Stimulated activated naive CD4-positive, alpha-beta T cell (primary cell): ENCODE measurements at regions not wholly inside any gene's neighbourhood (a gene's known extent, or its start where the extent isn't known, plus 50 kb on each side); places are given as distances from the start of the nearest gene placed in this dataset.
"Not testable (repeated sequence)": the region's sequence is repeated elsewhere in the genome, so short reads cannot be mapped to it uniquely, and the experiment has no call there.

ENCODE experiments used
- DNase-seq, 6 experiments: peaks; one replicate each; lab custom pipeline; 2025; lab: John Stamatoyannopoulos, UW

DNA sequence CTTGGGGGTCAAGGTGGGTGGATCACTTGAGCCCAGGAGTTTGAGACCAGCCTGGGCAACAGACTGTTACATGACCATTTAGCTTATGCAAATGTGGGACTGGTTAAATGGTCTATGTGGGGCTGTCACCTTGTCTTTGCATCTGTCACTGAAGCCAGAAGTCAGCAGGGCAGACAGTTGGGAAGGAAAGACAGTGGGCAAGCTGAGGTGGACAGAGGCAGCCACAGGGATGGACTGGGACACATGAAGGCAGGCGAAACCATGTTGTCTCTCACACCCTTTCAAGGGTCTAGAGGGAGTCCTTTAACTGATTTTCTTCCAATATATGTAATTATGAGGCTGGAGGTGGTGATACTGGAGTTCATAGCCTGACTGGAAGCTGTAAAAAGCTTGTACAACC lies 426.4 kb downstream of the TMEM121 start:
- no peak for DNase-seq

DNA sequence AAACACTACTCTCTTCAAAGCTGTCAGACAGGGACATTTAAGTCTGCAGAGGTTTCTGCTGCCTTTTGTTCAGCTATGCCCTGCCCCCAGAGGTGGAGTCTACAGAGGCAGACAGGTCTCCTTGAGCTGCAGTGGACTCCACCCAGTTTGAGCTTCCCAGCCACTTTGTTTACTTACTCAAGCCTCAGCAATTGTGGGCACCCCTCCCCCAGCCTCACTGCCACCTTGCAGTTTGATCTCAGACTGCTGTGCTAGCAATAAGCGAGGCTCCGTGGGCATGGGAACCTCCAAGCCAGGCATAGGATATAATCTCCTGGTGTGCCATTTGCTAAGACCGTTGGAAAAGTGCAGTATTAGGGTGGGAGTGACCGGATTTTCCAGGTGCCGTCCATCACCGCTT lies 435.2 kb downstream of the TMEM121 start:
- DNase-seq = peak in 1 of 6 experiments; percentile 4

DNA sequence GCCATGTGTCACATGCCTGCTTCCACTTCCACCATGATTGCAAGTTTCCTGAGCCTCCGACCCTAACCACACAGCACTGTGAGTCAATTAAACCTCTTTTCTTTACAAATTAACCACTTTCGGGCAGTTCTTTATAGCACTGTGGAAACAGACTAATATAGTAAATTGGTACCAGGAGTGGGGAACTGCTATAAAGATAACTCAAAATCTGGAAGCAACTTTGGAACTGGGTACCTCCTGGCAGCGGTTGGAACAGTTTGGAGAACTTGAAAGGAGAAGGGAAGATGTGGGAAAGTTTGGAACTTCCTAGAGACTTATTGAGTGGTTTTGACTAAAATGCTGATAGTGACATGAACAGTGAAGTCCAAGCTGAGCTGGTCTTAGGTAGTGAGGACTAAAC lies 436.1 kb downstream of the TMEM121 start:
- no peak for DNase-seq

DNA sequence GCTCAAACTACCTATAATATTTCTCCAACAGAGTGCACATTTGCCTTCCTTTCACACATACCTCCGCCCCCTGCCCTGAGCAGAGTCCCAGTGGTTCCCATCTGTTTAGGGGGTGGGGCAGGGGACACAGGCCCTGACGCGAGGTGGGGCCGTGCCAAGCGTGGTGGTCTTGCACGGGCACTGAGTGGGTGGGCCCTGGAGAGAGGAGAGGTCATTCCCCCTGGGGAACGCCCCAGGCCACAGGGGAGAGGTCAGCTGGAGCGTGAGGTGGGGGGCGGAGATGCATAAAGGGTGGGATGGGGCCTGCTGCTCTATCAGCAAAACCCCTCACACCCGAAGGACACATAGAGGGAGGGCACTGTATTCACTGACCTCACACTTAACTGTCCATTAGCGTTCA lies 441.9 kb downstream of the TMEM121 start:
- DNase-seq = no peak

DNA sequence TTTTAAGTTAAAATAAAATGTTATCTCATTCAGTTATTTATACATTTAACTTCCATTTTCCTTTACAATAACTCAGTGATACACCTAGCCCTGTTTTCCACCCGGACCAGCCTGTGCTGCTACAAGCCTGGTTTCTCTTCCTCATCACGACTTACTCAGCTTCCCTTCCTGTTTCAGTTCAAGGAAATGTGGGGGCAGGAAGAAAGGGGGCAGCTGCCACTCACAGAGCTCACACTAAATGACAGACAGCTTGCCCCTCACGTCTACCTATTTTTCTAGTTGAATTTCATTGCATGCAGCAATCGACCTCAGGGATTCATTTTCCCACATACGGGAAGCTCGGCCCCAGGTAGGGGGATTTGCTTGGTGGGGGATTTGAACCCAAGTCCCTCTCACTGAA lies 442.6 kb downstream of the TMEM121 start:
- DNase-seq = not testable (repeated sequence)

DNA sequence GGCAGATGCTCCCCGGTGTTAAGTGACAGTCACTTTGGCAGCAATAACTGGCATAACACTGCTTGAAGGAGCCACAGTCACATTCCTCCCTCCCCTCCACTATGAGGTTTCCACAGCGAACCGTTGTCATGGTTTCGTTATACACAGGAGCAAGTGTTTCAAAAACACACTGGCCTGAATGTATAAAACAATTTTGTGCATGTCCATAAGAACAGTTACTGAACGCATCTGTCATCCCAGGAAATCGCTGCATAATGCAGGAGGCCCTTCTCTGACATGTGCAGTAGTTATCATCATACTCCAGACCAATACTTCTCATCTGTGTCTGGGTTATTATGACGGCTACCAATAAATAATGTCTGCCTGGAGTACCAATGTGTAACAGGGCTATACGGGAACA lies 444.4 kb downstream of the TMEM121 start:
- not testable (repeated sequence) for DNase-seq

DNA sequence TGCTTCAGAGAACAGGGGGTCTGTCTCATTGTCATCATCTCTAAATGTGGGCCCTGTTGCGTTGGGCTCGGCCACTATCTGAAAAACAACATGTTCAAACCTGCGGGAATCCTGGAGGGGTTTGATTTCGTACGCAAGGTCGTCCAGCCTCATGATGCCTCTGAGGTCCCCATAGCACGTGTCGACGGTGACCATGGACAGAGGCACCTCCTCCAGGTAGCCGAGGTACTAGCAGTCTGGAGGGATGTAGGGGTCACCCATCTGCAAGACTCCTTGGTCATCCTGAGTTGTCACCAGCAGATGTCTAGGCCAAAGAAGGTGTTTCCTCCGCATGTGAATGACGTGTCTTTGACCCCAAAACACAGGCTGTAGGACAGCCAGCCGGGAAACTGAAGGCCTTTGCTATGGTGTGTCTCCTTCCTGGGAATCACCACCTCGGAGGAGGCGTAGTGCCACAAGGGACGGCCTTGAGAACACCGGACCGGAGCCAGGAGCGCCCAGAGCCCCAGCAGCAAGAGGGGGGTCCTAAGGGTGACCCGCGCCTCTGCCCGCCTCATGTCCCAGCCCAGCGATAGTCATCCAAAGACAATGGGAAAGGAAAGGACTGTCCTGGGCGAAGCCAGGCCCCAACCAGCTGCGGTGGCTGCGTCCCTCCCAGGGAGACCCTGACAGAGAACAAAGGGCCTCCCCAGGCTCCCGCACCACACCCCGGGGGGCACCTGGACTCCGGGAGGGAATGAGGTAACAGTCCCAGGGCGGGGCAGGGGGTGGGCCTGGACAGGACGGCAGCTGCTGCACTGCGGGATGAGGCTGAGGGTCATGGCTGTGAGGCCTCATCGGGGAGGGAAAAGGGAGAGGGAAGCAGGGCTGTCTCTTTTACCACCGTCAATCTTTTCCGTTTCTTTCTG lies 445.5 kb downstream of the TMEM121 start:
- DNase-seq = no peak

DNA sequence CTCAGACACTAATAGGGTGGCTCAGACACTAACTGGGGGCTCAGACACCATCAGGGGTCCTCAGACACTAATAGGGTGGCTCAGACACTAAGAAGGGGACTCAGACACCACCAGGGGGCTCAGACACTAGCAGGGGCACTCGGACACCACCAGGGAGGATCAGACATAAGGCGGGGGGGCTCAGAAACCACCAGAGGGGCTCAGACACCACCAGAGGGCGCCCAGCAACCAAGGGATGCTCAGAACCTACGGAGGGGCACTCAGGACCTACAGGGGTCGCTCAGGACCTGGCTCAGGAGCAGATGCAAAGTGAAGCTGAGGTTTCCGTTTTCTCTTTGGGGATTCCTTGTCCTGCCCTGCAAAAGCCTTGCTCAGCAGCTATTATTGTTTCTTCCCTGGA lies 448.5 kb downstream of the TMEM121 start:
- DNase-seq = peak in 5 of 6 experiments; percentile 34 to 71 (median 64)

DNA sequence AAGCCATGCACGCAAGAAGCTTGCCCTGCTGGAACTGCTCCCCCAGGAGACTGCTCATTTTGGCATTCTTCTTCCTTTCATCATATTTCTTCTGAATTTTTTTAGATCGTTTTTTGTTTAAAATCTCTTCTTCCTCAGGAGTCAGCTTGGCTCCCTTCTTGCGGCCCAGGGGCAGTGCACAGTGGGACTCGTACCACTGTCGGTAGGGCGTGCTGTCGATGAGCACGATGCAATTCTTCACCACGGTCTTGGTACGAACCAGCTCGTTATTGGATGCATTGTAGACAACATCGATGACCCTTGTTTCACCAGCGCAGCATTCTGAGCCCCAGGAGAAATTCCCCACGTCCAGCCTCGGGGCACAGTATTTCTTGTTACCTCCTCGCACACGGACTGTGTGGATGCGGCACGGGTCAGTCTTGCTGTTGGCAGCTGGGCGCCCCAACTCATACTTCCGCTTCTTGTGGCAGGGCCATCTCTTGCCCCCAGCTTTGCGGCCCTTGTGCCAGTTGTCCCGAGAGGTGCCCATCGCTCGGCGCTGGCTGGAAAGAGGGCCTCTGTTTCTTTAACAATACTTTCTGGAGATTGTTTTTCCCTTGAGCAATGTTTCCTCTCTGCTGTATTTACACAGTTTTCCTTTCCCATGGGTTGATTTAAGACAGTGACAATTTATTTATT lies 452.4 kb downstream of the TMEM121 start:
- DNase-seq = no peak

DNA sequence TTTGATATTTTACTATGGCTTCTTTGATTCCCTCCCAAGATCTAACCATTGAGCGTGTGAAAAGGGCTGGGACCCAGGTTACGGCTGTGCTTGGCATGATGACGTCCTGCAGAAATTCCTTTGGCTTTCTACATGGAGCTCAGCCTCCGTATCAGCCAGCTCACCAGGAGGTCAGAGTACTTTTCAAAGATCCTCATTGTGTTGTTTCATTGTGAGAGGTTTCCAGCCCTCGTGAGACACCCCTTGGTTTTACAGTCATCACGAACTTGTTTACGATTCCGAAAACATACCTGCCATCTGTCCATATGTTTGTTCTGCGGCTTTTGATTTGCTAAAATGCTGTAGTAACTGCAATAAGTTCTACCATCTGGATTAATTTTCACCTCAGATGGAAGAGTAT lies 453.1 kb downstream of the TMEM121 start:
- no peak for DNase-seq

DNA sequence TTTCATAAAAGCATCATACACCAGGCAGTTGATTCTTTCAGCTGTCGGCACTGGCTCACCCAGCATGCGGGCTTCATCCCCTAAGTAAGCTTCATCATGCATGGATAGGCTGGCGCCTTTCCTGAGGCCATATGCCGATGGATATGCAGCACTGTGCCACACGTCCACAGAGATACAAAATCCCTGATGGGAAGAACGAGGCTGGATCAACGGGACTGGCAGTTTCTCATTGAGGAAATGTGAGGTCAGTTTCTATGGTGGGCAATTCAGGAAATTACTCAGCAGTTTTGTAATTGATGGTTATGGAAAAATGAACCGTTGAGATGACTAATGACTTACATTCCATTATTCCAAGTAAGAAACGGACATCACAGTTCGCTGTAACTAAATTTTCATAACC lies 453.8 kb downstream of the TMEM121 start:
- no peak for DNase-seq

DNA sequence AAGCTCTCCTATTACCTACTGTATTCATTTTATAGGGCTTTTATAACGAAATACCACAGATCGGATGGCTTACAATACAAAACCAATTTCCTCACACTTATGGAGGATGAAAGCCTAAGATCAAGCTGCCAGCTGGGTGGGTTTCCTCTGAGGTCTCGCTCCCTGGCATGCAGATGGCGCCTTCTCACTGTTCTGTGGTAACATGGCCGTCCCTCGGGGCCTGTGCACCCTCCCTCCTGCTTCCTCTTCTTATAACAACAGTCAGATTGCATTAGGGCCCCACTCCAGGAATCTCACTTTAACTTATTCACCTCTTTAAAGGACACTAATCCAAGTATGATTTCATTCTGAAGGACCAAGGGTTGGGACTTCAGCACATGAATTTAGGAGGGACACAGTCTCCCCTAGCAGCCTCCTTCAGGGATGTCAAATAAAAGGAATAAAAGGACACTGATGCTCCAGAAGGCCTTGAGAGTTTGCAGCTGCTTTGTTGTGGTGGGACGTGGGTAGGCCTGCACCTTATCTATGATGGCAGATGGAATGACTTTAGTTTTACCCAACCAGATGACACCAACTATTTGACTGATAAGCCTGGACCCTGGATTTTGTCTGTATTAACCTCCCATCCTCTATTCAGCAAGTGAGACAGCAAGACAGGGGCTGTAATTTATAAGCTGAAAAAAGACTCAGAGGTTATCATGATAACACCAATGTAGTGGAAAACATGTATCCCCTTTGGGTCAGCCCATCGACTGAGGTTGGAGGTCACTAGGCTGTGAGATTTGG lies 455.3 kb downstream of the TMEM121 start:
- DNase-seq = peak; percentile 17 to 79 (median 62)

DNA sequence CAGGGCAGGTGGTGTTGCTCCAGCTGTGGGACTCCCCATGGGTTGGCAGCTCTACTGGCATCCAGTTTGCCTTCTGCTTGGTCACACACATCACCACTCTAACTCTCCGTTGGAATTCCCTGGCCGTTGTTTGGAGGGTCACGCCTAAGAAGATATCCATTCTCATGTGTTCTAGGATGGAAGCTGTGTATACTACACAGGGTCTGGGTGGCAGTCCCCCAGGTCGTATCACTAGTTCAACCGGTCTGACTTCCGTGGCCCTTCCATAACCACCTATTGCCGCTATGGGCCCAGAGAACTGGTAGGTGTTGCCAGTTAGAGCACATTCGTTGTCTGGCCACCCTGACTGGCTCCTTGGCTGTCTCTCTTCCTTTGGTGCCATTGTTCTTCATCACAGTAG lies 456.3 kb downstream of the TMEM121 start:
- DNase-seq = no peak

DNA sequence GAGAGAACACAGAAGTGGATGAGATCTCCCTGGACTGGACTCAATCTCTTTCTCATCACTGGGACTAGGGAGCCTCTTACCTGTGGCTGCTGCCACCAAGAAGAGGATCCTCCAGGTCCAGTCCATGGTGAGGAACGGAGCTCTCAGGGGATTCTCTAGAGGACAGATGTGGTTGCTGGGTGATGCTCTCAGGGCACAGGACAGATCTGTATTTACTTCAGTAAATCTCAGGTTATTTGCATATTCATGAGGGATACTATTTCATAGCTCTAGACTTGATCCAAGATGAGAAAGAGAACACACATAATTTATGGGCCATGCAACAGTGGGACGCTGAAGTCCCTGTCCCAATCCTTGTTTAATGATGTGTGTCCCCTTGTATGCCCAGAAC lies 460.5 kb downstream of the TMEM121 start:
- no peak for DNase-seq

DNA sequence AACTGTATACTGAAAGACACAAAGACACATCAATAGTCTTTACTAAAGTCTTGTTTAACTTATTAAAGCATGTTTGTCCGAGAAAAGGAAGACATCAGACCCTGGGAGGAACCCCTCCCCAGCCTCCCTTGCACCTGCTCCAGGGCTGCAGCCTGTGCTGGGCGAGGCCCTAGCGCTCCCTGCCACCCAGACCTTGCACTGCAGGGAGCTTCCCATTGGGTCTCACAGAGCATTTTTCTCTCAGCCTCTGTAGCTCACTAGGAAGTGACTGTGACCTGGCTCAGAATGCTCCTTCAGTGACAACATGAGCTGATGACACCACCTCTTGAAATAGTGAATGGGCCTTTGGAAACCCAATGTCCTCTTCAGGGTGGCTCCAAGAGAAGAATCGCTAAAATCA lies 461.2 kb downstream of the TMEM121 start:
- peak in 1 of 6 experiments; percentile 6 for DNase-seq

DNA sequence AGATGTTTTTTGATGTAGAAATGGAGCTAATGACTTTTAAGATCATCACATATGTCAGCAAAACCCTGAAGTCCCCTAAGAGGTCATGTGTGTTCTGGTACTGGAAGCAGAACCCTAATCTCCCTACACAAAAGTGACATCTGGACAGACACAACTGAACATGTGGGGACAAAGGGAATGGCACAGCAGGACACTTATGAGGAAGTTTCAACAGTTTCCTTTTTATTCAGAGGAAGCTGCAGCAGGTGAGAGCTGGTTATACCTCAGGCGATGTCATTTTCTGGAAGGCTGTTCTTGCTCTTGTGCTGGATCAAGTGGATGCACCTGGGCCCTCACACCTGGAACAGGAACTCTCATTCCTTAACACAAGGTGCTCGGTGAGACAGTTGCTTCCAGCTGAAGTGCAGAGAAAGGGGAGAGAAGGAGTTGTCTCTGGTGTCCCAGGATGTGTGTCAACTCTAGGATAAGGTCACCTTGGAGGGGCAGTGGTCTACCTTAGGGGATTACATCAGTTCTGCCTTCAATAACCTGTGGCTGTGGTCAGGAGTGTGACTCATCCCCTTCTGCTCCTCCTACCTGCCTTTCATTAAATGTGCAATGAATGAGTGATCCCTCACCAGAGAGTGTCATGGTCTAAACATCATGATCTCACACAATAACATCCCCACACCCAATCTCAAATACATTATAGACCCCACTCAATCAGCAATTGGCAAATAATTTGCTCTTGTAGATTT lies 463.4 kb downstream of the TMEM121 start:
- no peak for DNase-seq

DNA sequence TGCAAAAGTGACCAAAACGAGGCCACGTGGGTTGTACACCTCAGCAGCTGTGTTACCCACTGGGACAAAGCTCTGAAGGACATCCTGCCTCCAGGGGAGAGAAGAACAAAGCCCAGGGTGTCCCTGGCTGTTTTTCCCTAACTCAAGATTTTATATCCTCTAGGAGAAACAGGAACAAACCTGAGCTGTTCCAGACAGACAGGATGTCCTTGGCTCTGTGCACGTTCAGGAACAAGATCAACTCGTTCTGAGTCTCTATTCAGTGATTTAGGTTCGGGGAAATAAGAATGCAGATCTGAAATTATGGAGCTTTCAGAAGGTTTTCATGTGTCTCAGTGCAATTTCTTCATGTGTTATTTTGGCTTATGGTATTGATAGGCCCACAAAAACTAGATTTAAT lies 465.3 kb downstream of the TMEM121 start:
- not testable (repeated sequence) for DNase-seq

DNA sequence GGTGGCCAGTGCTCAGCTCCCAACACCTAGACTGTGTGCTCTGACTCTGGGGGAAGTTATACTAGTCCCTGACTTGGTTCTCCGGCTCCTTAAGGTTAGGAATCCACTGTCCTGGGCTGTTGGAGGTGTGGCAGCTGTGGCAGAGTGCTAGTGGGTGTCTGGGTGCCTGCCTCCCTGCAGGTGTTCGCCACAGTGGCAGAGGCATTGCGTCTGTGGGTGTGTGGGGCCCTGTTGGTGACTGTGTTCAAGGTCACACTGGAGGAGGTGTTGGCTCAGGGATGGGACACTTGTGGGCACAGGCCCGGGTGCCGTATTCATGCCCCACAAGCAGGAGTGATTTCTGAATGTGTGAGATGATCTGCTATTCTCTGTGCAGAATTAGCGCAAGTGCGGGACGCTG lies 467.4 kb downstream of the TMEM121 start:
- no peak for DNase-seq

DNA sequence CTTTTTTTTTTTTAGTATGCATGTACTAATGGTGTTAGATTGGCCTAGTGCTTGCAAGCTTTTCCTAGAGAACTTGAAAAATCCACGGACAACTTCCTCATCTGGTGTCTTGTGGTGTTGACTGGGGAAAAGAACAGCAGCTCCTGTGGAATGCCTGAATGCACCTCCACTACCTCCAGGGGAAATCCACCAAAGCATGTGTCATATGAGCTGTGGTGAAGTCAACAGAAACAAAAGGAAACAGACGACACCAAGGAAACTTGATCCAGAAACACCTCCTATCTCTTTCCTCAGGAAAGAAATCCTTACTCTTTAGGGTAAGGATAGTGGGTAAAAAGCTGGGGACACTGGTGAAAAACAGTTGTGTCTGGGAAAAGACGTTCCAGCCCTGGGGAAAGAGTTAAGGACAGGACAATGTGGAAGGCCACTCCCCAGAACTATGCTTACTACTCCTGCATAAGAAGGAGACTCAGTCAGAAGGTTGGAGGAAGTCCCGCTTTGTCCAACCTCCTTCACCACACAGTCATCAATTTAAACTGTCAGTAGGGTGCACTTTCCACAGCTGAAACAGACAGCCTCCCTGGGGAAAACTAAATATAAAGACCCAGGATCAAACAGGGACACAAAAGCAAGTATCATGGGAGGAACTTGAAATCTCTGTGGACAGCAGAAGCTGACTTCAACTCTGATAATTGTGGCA lies 468.8 kb downstream of the TMEM121 start:
- DNase-seq = not testable (repeated sequence)

DNA sequence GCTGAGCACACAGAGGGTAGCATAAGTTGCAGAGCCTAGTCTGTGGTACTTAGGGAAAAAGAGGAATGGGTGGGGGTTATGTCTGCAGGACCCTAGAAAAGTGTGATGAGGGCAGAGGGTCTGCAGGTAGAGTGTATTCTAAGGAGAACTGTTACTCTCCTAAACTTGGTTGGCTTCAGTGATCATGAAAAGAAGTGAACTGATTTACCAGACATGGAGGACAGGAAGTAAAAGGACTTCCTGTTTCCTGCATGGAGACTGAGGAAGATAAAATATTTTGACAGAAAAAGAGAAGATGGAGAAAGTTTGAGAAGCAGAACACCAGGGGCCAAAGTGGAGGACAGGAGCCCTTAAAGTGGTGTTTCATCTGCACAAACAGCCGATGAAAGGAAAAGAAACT lies 472.2 kb downstream of the TMEM121 start:
- DNase-seq = peak in 3 of 6 experiments; percentile 11 to 32 (median 13)

DNA sequence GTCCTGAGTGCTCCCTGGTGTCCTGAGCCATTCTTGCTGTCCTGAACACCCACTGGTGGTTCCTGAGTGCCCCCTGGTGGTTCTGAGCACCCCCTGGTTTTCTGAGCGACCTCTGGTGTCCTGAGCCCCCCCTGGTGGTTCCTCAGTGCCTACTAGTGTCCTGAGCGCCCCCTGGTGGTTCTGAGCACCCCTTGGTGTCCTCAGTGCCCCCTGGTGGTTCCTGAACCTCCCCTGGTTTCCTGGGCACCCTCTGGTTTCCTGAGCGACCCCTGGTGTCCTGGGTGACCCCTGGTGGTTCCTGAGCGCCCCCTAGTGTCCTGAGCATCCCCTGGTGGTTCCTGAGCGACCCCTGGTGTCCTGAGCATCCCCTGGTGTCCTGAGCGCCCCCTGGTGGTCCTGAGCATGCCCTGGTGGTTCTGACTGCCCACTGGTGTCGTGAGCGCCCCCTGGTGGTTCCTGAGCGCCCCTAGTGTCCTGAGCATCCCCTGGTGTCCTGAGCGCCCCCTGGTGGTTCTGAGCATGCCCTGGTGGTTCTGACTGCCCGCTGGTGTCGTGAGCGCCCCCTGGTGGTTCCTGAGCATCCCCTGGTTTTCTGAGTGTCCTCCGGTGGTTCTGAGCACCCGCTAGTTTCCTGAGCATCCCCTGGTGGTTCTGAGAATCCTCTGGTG lies 473.1 kb downstream of the TMEM121 start:
- DNase-seq = peak; percentile 48 to 85 (median 70)
